H9 (cell line): ENCODE measurements at regions not wholly inside any gene's neighbourhood (a gene's known extent, or its start where the extent isn't known, plus 50 kb on each side); places are given as distances from the start of the nearest gene placed in this dataset.

Experiments used
- DNase-seq: peaks from one replicate; pipeline ENCODE4 v3.0.0-alpha.2; 2017
- H2AFZ ChIP-seq: one replicate; pipeline ENCODE4 v1.6.1; 2013; ENCODE audit warnings: mild to moderate bottlenecking, low read length, control low read depth, moderate library complexity
- H2AK5ac ChIP-seq: 2 replicates; pipeline ENCODE4 v1.6.1; 2013; ENCODE audit warnings: low read length, control low read depth, mixed read lengths; ENCODE audit not compliant: insufficient read length
- H2BK120ac ChIP-seq: one replicate; pipeline ENCODE4 v1.6.1; 2013; ENCODE audit warnings: low read depth, mild to moderate bottlenecking, low read length, control low read depth, inconsistent platforms; ENCODE audit not compliant: poor library complexity, severe bottlenecking
- H2BK12ac ChIP-seq: 2 replicates; pipeline ENCODE4 v1.6.1; 2013; ENCODE audit warnings: low read length, control low read depth, mixed read lengths, low read depth; ENCODE audit not compliant: insufficient read length
- H2BK15ac ChIP-seq: 2 replicates; pipeline ENCODE4 v1.6.1; 2013; ENCODE audit warnings: low read depth, low read length, control low read depth
- H2BK20ac ChIP-seq: one replicate; pipeline ENCODE4 v1.6.1; 2013; ENCODE audit warnings: low read depth, mild to moderate bottlenecking, low read length, control low read depth, inconsistent platforms; ENCODE audit not compliant: poor library complexity, severe bottlenecking
- H2BK5ac ChIP-seq: 2 replicates; pipeline ENCODE4 v1.6.1; 2013; ENCODE audit warnings: low read length, control low read depth, mixed read lengths; ENCODE audit not compliant: insufficient read length
- H3K14ac ChIP-seq: 2 replicates; pipeline ENCODE4 v1.6.1; 2013; ENCODE audit warnings: low read length, control low read depth; ENCODE audit not compliant: insufficient read depth
- H3K18ac ChIP-seq: 2 replicates; pipeline ENCODE4 v1.6.1; 2013; ENCODE audit warnings: low read depth, mild to moderate bottlenecking, mixed read lengths, low read length, control low read depth; ENCODE audit not compliant: insufficient read length
- H3K23ac ChIP-seq: 2 replicates; pipeline ENCODE4 v1.6.1; 2013; ENCODE audit warnings: low read length, control low read depth, mixed read lengths, low read depth; ENCODE audit not compliant: insufficient read length
- H3K23me2 ChIP-seq: 2 replicates; pipeline ENCODE4 v1.6.1; 2013; ENCODE audit warnings: low read depth, mild to moderate bottlenecking, mixed read lengths, low read length, control low read depth; ENCODE audit not compliant: insufficient read length, poor library complexity, severe bottlenecking
- H3K27ac ChIP-seq: 2 replicates; pipeline ENCODE4 v1.5.1; 2013; ENCODE audit warnings: low read length, control low read depth, mixed read lengths, low read depth; ENCODE audit not compliant: insufficient read length
- H3K27me3 ChIP-seq: 2 replicates; pipeline ENCODE4 v1.6.1; 2013; ENCODE audit warnings: low read length, control low read depth, inconsistent platforms; ENCODE audit not compliant: insufficient read depth
- H3K4ac ChIP-seq: 2 replicates; pipeline ENCODE4 v1.6.1; 2013; ENCODE audit warnings: low read depth, mild to moderate bottlenecking, control low read depth, inconsistent platforms, low read length, moderate library complexity
- H3K4me1 ChIP-seq: 2 replicates; pipeline ENCODE4 v1.6.1; 2013; ENCODE audit warnings: low read length, control low read depth, inconsistent platforms; ENCODE audit not compliant: insufficient read depth
- H3K4me2 ChIP-seq: 2 replicates; pipeline ENCODE4 v1.6.1; 2013; ENCODE audit warnings: low read length, control low read depth, mixed read lengths; ENCODE audit not compliant: insufficient read length, insufficient read depth
- H3K56ac ChIP-seq: 2 replicates; pipeline ENCODE4 v1.6.1; 2013; ENCODE audit warnings: low read depth, mild to moderate bottlenecking, mixed read lengths, low read length, control low read depth; ENCODE audit not compliant: insufficient read length
- H3K79me1 ChIP-seq: 2 replicates; pipeline ENCODE4 v1.6.1; 2013; ENCODE audit warnings: low read depth, mild to moderate bottlenecking, moderate library complexity, low read length, control low read depth, inconsistent platforms; ENCODE audit not compliant: insufficient read depth, poor library complexity, severe bottlenecking
- H3K79me2 ChIP-seq: 2 replicates; pipeline ENCODE4 v1.6.1; 2013; ENCODE audit warnings: low read length, control low read depth, inconsistent platforms; ENCODE audit not compliant: insufficient read depth
- H3K9ac ChIP-seq: 2 replicates; pipeline ENCODE4 v1.6.1; 2013; ENCODE audit warnings: low read length, control low read depth, mixed read lengths; ENCODE audit not compliant: insufficient read length; ENCODE audit errors: extremely low read depth
- H3K9me3 ChIP-seq: one replicate; pipeline ENCODE4 v1.6.1; 2013; ENCODE audit warnings: low read depth, low read length, inconsistent platforms; ENCODE audit not compliant: control insufficient read depth
- H3T11ph ChIP-seq: one replicate; pipeline ENCODE4 v1.6.1; 2013; ENCODE audit warnings: mild to moderate bottlenecking, low read length, control low read depth, inconsistent platforms
- H4K20me1 ChIP-seq: one replicate; pipeline ENCODE4 v1.6.1; 2013; ENCODE audit not compliant: control insufficient read depth, insufficient read length, insufficient read depth
- H4K5ac ChIP-seq: 2 replicates; pipeline ENCODE4 v1.6.1; 2013; ENCODE audit warnings: low read depth, mild to moderate bottlenecking, mixed read lengths, low read length, control low read depth; ENCODE audit not compliant: insufficient read length
- H4K8ac ChIP-seq: replicated peaks from 2 replicates; pipeline ENCODE4 v1.6.1; 2013; ENCODE audit warnings: low read length, control low read depth, mixed read lengths, low read depth; ENCODE audit not compliant: insufficient read length
- H4K91ac ChIP-seq: 2 replicates; pipeline ENCODE4 v1.6.1; 2013; ENCODE audit warnings: low read depth, mild to moderate bottlenecking, moderate library complexity, mixed read lengths, low read length, control low read depth; ENCODE audit not compliant: insufficient read length
- H3K27ac Mint-ChIP-seq, 3 experiments: 2 replicates in 2 of 3; 3 replicates in 1 of 3; pipeline ENCODE4 v1.8.0; 2020 to 2021; ENCODE audit warnings: mixed read lengths in 3 of 3, mild to moderate bottlenecking in 1 of 3, moderate library complexity in 1 of 3
- H3K27me3 Mint-ChIP-seq: 2 replicates; pipeline ENCODE4 v1.8.0; 2021; ENCODE audit warnings: low read depth, mild to moderate bottlenecking, moderate library complexity, mixed read lengths
- H3K36me3 Mint-ChIP-seq, 3 experiments: 2 replicates in 2 of 3; 3 replicates in 1 of 3; pipeline ENCODE4 v1.8.0; 2020 to 2021; ENCODE audit warnings: low read depth in 3 of 3, mixed read lengths in 3 of 3; ENCODE audit not compliant: insufficient read depth in 1 of 3
- H3K4me1 Mint-ChIP-seq, 2 experiments: 2 replicates each; pipeline ENCODE4 v1.8.0; 2020; ENCODE audit warnings: mixed read lengths in 2 of 2
- H3K4me3 Mint-ChIP-seq, 2 experiments: 2 replicates in 1 of 2; 3 replicates in 1 of 2; pipeline ENCODE4 v1.8.0; 2020 to 2021; ENCODE audit warnings: mild to moderate bottlenecking in 2 of 2, mixed read lengths in 2 of 2, moderate library complexity in 1 of 2
- H3K9me3 Mint-ChIP-seq, 2 experiments: 2 replicates in 1 of 2; 3 replicates in 1 of 2; pipeline ENCODE4 v1.8.0; 2020; ENCODE audit warnings: mild to moderate bottlenecking in 2 of 2, mixed read lengths in 2 of 2, moderate library complexity in 1 of 2
- WGBS: extraction: QIAGEN DNeasy Blood & Tissue Kit; methylation state at CpG from one replicate; pipeline ENCODE4 v1.1.7; 2013; ENCODE audit warnings: missing lambda C conversion rate, low lambda C conversion rate, mixed read lengths; ENCODE audit not compliant: insufficient read length; ENCODE audit errors: extremely low coverage; 5-methylcytosine and 5-hydroxymethylcytosine counted together
- TF ChIP-seq, protein P1 (sequence below): fragments of 200-600 bp; sonication (generic); conservative IDR thresholded peaks from 3 replicates; pipeline ENCODE4 v1.8.0; 2021; ENCODE audit warnings: antibody characterized with exemption, mild to moderate bottlenecking

DNA sequence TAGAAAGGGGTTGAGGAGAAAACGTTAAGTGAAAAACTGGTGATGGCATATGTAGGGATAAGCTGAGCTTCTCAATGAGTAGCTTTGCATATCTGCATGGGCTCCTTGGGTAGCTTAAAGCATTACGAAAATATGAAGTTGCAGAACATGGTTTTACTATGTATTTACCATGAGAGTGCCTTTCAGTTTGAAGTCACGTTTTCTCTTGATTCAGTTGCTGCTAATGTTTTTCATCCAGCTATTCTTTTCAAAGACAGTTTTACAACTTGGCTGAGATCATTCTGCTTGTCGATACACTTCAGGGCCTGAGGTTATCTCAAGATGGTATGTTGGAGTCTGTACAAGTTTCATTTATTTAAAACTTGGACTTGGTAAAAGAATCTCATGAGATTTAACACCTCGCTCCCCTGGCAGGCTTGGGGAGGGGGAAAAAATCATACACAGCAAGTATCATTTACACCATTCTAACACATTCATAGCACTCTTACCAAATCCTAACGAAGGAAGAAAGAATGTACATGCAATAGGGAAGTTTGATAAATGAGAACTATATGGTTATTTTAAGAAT lies 103.3 kb upstream of the CMC1 start:
- Mint-ChIP-seq H3K4me1 (no peaks in the 10 kb centered on the region), H3K27me3 (no peaks in the 10 kb centered on the region), H3K9me3 (no peaks in the 10 kb centered on the region), H3K4me3 (no peak overlapping the region), H3K27ac (no peak overlapping the region), H3K36me3 (no peaks in the 10 kb centered on the region)
- no peaks in the 10 kb centered on the region for H3K79me1 ChIP-seq
- no peak overlapping the region for H3K56ac ChIP-seq
- TF ChIP-seq, protein P1, sequence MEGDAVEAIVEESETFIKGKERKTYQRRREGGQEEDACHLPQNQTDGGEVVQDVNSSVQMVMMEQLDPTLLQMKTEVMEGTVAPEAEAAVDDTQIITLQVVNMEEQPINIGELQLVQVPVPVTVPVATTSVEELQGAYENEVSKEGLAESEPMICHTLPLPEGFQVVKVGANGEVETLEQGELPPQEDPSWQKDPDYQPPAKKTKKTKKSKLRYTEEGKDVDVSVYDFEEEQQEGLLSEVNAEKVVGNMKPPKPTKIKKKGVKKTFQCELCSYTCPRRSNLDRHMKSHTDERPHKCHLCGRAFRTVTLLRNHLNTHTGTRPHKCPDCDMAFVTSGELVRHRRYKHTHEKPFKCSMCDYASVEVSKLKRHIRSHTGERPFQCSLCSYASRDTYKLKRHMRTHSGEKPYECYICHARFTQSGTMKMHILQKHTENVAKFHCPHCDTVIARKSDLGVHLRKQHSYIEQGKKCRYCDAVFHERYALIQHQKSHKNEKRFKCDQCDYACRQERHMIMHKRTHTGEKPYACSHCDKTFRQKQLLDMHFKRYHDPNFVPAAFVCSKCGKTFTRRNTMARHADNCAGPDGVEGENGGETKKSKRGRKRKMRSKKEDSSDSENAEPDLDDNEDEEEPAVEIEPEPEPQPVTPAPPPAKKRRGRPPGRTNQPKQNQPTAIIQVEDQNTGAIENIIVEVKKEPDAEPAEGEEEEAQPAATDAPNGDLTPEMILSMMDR: no peak
- no peaks in the 10 kb centered on the region for H3K4me1 ChIP-seq
- H4K8ac ChIP-seq: no peak overlapping the region
- DNase-seq: no peak
- H3T11ph ChIP-seq: no peak overlapping the region
- H3K27me3 ChIP-seq: no peaks in the 10 kb centered on the region
- no peak overlapping the region for H2BK20ac ChIP-seq
- H3K27ac ChIP-seq: no peak overlapping the region
- no peak overlapping the region for H2AK5ac ChIP-seq
- H2AFZ ChIP-seq: no peak overlapping the region
- H4K91ac ChIP-seq: no peak overlapping the region
- no peak overlapping the region for H3K18ac ChIP-seq
- H2BK15ac ChIP-seq: no peak overlapping the region
- no peaks in the 10 kb centered on the region for H3K79me2 ChIP-seq
- no peaks in the 10 kb centered on the region for H4K20me1 ChIP-seq
- no peak overlapping the region for H2BK120ac ChIP-seq
- H3K9me3 ChIP-seq: no peaks in the 10 kb centered on the region
- no peaks in the 10 kb centered on the region for H3K23me2 ChIP-seq
- WGBS: 100% methylated on average over 1 of the region's 6 CpGs
- H2BK12ac ChIP-seq: no peak overlapping the region
- no peak overlapping the region for H3K4ac ChIP-seq
- H3K4me2 ChIP-seq: no peak overlapping the region
- no peak overlapping the region for H4K5ac ChIP-seq
- H3K23ac ChIP-seq: no peak overlapping the region
- no peak overlapping the region for H3K14ac ChIP-seq
- H3K9ac ChIP-seq: no peak overlapping the region
- no peak overlapping the region for H2BK5ac ChIP-seq
